ENCODE measurements at regions not wholly inside any gene's neighbourhood (a gene's known extent, or its start where the extent isn't known, plus 50 kb on each side); places are given as distances from the start of the nearest gene placed in this dataset.

DNA sequence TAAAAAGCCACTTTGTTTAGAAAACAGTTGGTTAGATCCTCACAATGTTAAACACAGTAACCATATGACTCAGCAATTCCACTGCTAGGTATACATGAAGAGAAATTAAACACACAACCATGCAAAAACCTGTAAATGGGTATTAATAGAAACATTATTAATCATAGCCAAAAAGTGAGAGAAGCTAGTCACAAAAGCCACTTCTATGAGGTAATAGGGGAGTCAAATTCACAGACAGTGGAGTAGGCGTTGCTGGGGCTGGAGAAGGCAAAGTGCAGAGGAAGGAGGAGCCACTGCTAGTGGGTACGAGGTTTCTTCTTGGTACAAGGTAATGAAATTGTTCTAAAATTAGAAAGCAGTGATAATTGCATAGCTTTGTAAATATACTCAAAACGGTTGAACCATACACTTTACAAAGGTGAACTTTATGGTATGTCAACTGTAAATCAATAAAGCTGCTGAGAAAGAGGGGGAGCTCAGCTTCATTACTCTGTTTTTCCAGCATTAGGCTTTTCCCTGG, 364.4 kb downstream of the GADD45G start:
- Histone ChIP-seq H4K8ac (ENCODE audit: low read length) (no peak overlapping the region), H3K4ac (ENCODE audit: low read depth in 1 of 2, low read length in 2 of 2) (no peak overlapping the region), H3K36me3 (ENCODE audit: control insufficient read depth in 1 of 2, insufficient read depth in 2 of 2, low read depth in 1 of 2, low read length in 2 of 2) (no peaks in the 10 kb centered on the region), H3K4me1 (ENCODE audit: control insufficient read depth, insufficient read depth, low read depth, low read length) (no peaks in the 10 kb centered on the region), H3K79me1 (replicated peaks; ENCODE audit: low read length, poor library complexity, severe bottlenecking) (no peaks in the 10 kb centered on the region), H3K27ac (ENCODE audit: low read length, poor library complexity, severe bottlenecking) (no peak overlapping the region), H3K9me3 (ENCODE audit: control insufficient read depth, low read length) (no peaks in the 10 kb centered on the region), H2BK15ac (ENCODE audit: low read depth, poor library complexity, severe bottlenecking) (no peak overlapping the region), H2AK5ac (ENCODE audit: low read length, severe bottlenecking) (no peak overlapping the region), H3K14ac (ENCODE audit: low read length in 2 of 2) (no peak overlapping the region), H2BK12ac (ENCODE audit: low read length in 2 of 2) (no peak overlapping the region), H3K9ac (ENCODE audit: low read length) (no peak overlapping the region), H2BK120ac (ENCODE audit: low read depth, low read length) (no peak overlapping the region), H3K27me3 (ENCODE audit: control insufficient read depth in 1 of 2, insufficient read depth in 1 of 2, low read length in 2 of 2) (no peaks in the 10 kb centered on the region), H3K4me2 (ENCODE audit: low read length, poor library complexity, severe bottlenecking) (no peak overlapping the region), H4K91ac (ENCODE audit: low read length) (no peak overlapping the region), H3K4me3 (ENCODE audit: insufficient read depth in 1 of 2, low read depth in 1 of 2, low read length in 2 of 2) (no peak overlapping the region), H2BK5ac (ENCODE audit: low read depth, low read length, poor library complexity, severe bottlenecking) (no peak overlapping the region), H2AFZ (ENCODE audit: low read depth, low read length) (no peak overlapping the region), H3K18ac (ENCODE audit: low read depth in 1 of 2, low read length in 2 of 2) (no peak overlapping the region), H3K23ac (ENCODE audit: low read length in 2 of 2) (no peak overlapping the region)
- DNase-seq = peak; percentile 58
- WGBS = 63% methylated on average over 2 of the region's 3 CpGs

DNA sequence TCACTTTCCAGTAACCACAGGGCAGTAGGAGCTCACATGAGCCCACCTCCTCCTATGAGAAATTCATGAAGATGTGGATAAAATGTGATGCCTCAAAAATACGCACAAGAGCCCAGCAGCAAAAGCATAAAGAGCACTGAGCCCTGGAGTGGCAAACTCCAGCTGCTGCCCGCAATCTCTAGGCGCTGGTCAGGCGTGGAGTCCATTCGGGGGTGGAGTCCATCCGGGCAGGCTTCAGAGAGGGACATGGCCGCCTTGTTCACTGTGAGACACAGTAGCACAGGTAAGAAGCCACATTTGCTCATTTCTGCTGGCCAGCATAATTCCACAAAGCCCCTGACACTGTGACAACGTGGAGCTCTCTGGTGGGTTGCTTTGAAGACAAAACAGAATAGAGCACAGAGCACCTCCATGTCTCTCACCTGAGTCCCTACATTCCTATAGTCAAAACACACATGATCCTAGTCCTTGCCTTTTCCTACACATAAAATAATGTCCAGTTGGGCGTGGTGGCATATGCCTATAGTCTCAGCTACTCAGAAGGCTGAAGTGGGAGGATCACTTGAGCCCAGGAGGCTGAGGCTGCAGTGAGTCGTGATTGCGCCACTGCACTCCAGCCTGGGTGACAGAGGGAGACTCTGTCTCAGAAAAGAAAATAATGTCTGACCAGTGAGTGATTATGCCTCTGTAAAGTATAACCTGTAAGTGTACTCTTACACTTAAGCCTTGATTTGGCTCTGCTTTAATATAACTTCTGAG, 365.2 kb downstream of the GADD45G start:
- Histone ChIP-seq H2BK120ac (ENCODE audit: low read depth, low read length) (no peak overlapping the region), H2AK5ac (ENCODE audit: low read length, severe bottlenecking) (no peak overlapping the region), H3K4me3 (ENCODE audit: insufficient read depth in 1 of 2, low read depth in 1 of 2, low read length in 2 of 2) (no peak overlapping the region), H3K9ac (ENCODE audit: low read length) (no peak overlapping the region), H3K4ac (ENCODE audit: low read depth in 1 of 2, low read length in 2 of 2) (no peak overlapping the region), H3K9me3 (ENCODE audit: control insufficient read depth, low read length) (no peaks in the 10 kb centered on the region), H2BK12ac (ENCODE audit: low read length in 2 of 2) (peak overlapping the region in 1 of 2 experiments; percentile 15), H2BK5ac (ENCODE audit: low read depth, low read length, poor library complexity, severe bottlenecking) (no peak overlapping the region), H3K79me1 (replicated peaks; ENCODE audit: low read length, poor library complexity, severe bottlenecking) (no peaks in the 10 kb centered on the region), H3K27me3 (ENCODE audit: control insufficient read depth in 1 of 2, insufficient read depth in 1 of 2, low read length in 2 of 2) (no peaks in the 10 kb centered on the region), H2AFZ (ENCODE audit: low read depth, low read length) (no peak overlapping the region), H4K8ac (ENCODE audit: low read length) (no peak overlapping the region), H3K4me2 (ENCODE audit: low read length, poor library complexity, severe bottlenecking) (no peak overlapping the region), H3K36me3 (ENCODE audit: control insufficient read depth in 1 of 2, insufficient read depth in 2 of 2, low read depth in 1 of 2, low read length in 2 of 2) (no peaks in the 10 kb centered on the region), H3K4me1 (ENCODE audit: control insufficient read depth, insufficient read depth, low read depth, low read length) (no peaks in the 10 kb centered on the region), H3K27ac (ENCODE audit: low read length, poor library complexity, severe bottlenecking) (no peak overlapping the region), H3K14ac (ENCODE audit: low read length in 2 of 2) (no peak overlapping the region), H4K91ac (ENCODE audit: low read length) (peak overlapping the region; percentile 92), H3K23ac (ENCODE audit: low read length in 2 of 2) (no peak overlapping the region), H2BK15ac (ENCODE audit: low read depth, poor library complexity, severe bottlenecking) (no peak overlapping the region), H3K18ac (ENCODE audit: low read depth in 1 of 2, low read length in 2 of 2) (no peak overlapping the region)
- DNase-seq = peak; percentile 16
- 90% methylated on average over 11 of the region's 11 CpGs for WGBS

DNA sequence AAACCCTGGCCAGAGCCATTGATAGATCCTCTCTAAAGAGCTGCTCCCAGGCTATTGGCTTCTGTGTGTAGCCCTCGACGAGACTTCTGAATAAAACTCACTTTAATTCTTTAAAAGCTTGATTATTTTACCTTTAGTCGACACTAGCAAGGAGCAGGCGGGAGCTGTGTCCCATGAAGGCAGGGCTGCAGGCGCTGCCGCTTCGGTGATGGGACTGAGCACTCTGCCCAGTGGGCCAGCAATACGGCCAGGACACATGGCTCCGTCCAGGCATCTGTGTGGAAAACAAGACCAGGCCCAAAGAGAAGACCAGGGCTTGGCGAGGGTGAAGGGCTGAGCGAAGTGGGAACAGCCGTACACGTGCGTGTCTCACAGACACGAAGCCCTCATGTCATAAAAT, 365.9 kb downstream of the GADD45G start:
- no peak overlapping the region for H2BK120ac ChIP-seq (ENCODE audit: low read depth, low read length)
- H3K27ac ChIP-seq (ENCODE audit: low read length, poor library complexity, severe bottlenecking) = no peak overlapping the region
- H2AFZ ChIP-seq (ENCODE audit: low read depth, low read length) = no peak overlapping the region
- no peak for DNase-seq
- no peak overlapping the region for H4K91ac ChIP-seq (ENCODE audit: low read length)
- no peak overlapping the region for H3K4ac ChIP-seq (ENCODE audit: low read depth in 1 of 2, low read length in 2 of 2)
- H3K23ac ChIP-seq (ENCODE audit: low read length in 2 of 2) = no peak overlapping the region
- H2BK5ac ChIP-seq (ENCODE audit: low read depth, low read length, poor library complexity, severe bottlenecking) = no peak overlapping the region
- H2BK12ac ChIP-seq (ENCODE audit: low read length in 2 of 2) = no peak overlapping the region
- no peak overlapping the region for H2AK5ac ChIP-seq (ENCODE audit: low read length, severe bottlenecking)
- H3K79me1 ChIP-seq (replicated peaks; ENCODE audit: low read length, poor library complexity, severe bottlenecking) = no peaks in the 10 kb centered on the region
- no peak overlapping the region for H3K9ac ChIP-seq (ENCODE audit: low read length)
- no peaks in the 10 kb centered on the region for H3K27me3 ChIP-seq (ENCODE audit: control insufficient read depth in 1 of 2, insufficient read depth in 1 of 2, low read length in 2 of 2)
- no peak overlapping the region for H4K8ac ChIP-seq (ENCODE audit: low read length)
- H3K36me3 ChIP-seq (ENCODE audit: control insufficient read depth in 1 of 2, insufficient read depth in 2 of 2, low read depth in 1 of 2, low read length in 2 of 2) = no peaks in the 10 kb centered on the region
- no peaks in the 10 kb centered on the region for H3K9me3 ChIP-seq (ENCODE audit: control insufficient read depth, low read length)
- no peak overlapping the region for H3K18ac ChIP-seq (ENCODE audit: low read depth in 1 of 2, low read length in 2 of 2)
- H3K14ac ChIP-seq (ENCODE audit: low read length in 2 of 2) = no peak overlapping the region
- H3K4me2 ChIP-seq (ENCODE audit: low read length, poor library complexity, severe bottlenecking) = no peak overlapping the region
- H3K4me3 ChIP-seq (ENCODE audit: insufficient read depth in 1 of 2, low read depth in 1 of 2, low read length in 2 of 2) = no peak overlapping the region
- H3K4me1 ChIP-seq (ENCODE audit: control insufficient read depth, insufficient read depth, low read depth, low read length) = no peaks in the 10 kb centered on the region
- H2BK15ac ChIP-seq (ENCODE audit: low read depth, poor library complexity, severe bottlenecking) = no peak overlapping the region
- WGBS = 98% methylated on average over 15 of the region's 15 CpGs

DNA sequence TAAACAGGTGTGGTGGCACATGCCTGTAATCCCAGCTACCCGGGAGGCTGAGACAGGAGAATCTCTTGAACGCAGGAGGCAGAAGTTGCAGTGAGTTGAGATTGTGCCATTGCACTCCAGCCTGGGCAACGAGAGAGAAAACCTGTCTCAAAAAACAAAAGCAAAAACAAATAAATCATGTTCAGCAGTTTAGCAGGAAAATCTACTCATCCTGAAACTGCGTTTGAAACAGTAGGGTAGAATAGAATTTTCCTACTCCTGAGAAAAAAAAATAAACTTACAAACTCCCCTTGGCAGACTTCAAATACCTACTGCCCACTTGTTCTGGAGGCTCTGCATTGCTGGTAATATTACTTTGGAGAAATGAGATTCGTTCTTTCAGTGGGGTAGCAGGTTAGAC, 367.7 kb downstream of the GADD45G start:
- WGBS = 92% methylated on average over 4 of the region's 5 CpGs
- no peak for DNase-seq
- H3K27me3 ChIP-seq (ENCODE audit: control insufficient read depth in 1 of 2, insufficient read depth in 1 of 2, low read length in 2 of 2) = peaks cover 0 to 5% of the 10 kb centered on the region in 2 experiments
- H2AFZ ChIP-seq (ENCODE audit: low read depth, low read length) = no peak overlapping the region
- H4K91ac ChIP-seq (ENCODE audit: low read length) = no peak overlapping the region
- H2BK120ac ChIP-seq (ENCODE audit: low read depth, low read length) = no peak overlapping the region
- H2BK12ac ChIP-seq (ENCODE audit: low read length in 2 of 2) = no peak overlapping the region
- no peak overlapping the region for H3K23ac ChIP-seq (ENCODE audit: low read length in 2 of 2)
- no peak overlapping the region for H3K9ac ChIP-seq (ENCODE audit: low read length)
- H3K18ac ChIP-seq (ENCODE audit: low read depth in 1 of 2, low read length in 2 of 2) = no peak overlapping the region
- H3K4me2 ChIP-seq (ENCODE audit: low read length, poor library complexity, severe bottlenecking) = no peak overlapping the region
- no peak overlapping the region for H3K14ac ChIP-seq (ENCODE audit: low read length in 2 of 2)
- no peaks in the 10 kb centered on the region for H3K79me1 ChIP-seq (replicated peaks; ENCODE audit: low read length, poor library complexity, severe bottlenecking)
- H3K9me3 ChIP-seq (ENCODE audit: control insufficient read depth, low read length) = no peaks in the 10 kb centered on the region
- H3K36me3 ChIP-seq (ENCODE audit: control insufficient read depth in 1 of 2, insufficient read depth in 2 of 2, low read depth in 1 of 2, low read length in 2 of 2) = no peaks in the 10 kb centered on the region
- H3K4ac ChIP-seq (ENCODE audit: low read depth in 1 of 2, low read length in 2 of 2) = no peak overlapping the region
- no peak overlapping the region for H4K8ac ChIP-seq (ENCODE audit: low read length)
- H3K4me1 ChIP-seq (ENCODE audit: control insufficient read depth, insufficient read depth, low read depth, low read length) = no peaks in the 10 kb centered on the region
- H2BK5ac ChIP-seq (ENCODE audit: low read depth, low read length, poor library complexity, severe bottlenecking) = no peak overlapping the region
- H2BK15ac ChIP-seq (ENCODE audit: low read depth, poor library complexity, severe bottlenecking) = no peak overlapping the region
- no peak overlapping the region for H3K27ac ChIP-seq (ENCODE audit: low read length, poor library complexity, severe bottlenecking)
- no peak overlapping the region for H2AK5ac ChIP-seq (ENCODE audit: low read length, severe bottlenecking)
- H3K4me3 ChIP-seq (ENCODE audit: insufficient read depth in 1 of 2, low read depth in 1 of 2, low read length in 2 of 2) = no peak overlapping the region
